GM23338 (cell line): ENCODE measurements at regions not wholly inside any gene's neighbourhood (a gene's known extent, or its start where the extent isn't known, plus 50 kb on each side); places are given as distances from the start of the nearest gene placed in this dataset.

Experiments
- ATAC-seq: fragments of 200-7000 bp; cut with Tn5 transposase; 3 replicates; pipeline ENCODE4 v1.9.1; 2020
- DNase-seq: peaks from one replicate; pipeline ENCODE4 v3.0.0-alpha.2; 2015; ENCODE audit warnings: low spot score
- H2AFZ ChIP-seq: fragments of 200-600 bp; sonication (generic); 2 replicates; pipeline ENCODE4 v1.8.0; 2016; ENCODE audit warnings: antibody characterized with exemption, mild to moderate bottlenecking, moderate library complexity
- H3F3A ChIP-seq: fragments of 200-600 bp; sonication (generic); replicated peaks from 2 replicates; pipeline ENCODE4 v1.8.0; 2017; ENCODE audit warnings: antibody characterized with exemption, mixed run types, low read depth
- H3K27ac ChIP-seq: fragments of 200-600 bp; sonication (generic); 2 replicates; pipeline ENCODE4 v1.6.1; 2016; ENCODE audit warnings: low read depth
- H3K27me3 ChIP-seq: fragments of 200-600 bp; sonication (generic); 2 replicates; pipeline ENCODE4 v1.8.0; 2016; ENCODE audit warnings: mild to moderate bottlenecking, mixed run types, moderate library complexity; ENCODE audit not compliant: insufficient read depth
- H3K36me3 ChIP-seq: fragments of 200-600 bp; sonication (generic); 2 replicates; pipeline ENCODE4 v1.8.0; 2016; ENCODE audit warnings: mild to moderate bottlenecking; ENCODE audit not compliant: insufficient read depth
- H3K4me1 ChIP-seq: fragments of 200-600 bp; sonication (generic); 2 replicates; pipeline ENCODE4 v1.8.0; 2016; ENCODE audit warnings: mild to moderate bottlenecking, moderate library complexity; ENCODE audit not compliant: insufficient read depth
- H3K4me2 ChIP-seq: fragments of 200-600 bp; sonication (generic); 2 replicates; pipeline ENCODE4 v1.7.1; 2017; ENCODE audit warnings: mixed run types
- H3K4me3 ChIP-seq: fragments of 200-600 bp; sonication (generic); 2 replicates; pipeline ENCODE4 v1.6.1; 2016; ENCODE audit warnings: mixed run types
- H3K79me2 ChIP-seq: fragments of 200-600 bp; sonication (generic); replicated peaks from 2 replicates; pipeline ENCODE4 v1.8.0; 2017; ENCODE audit warnings: mild to moderate bottlenecking; ENCODE audit not compliant: insufficient read depth
- H3K9me2 ChIP-seq: fragments of 200-600 bp; sonication (generic); 2 replicates; pipeline ENCODE4 v1.8.0; 2017; ENCODE audit not compliant: insufficient read depth
- H4K20me1 ChIP-seq: fragments of 200-600 bp; sonication (generic); replicated peaks from 2 replicates; pipeline ENCODE4 v1.8.0; 2017; ENCODE audit warnings: mild to moderate bottlenecking; ENCODE audit not compliant: insufficient read depth
- H3K27ac Mint-ChIP-seq: 2 replicates; pipeline ENCODE4 v1.8.0; 2020; ENCODE audit warnings: inconsistent platforms, mild to moderate bottlenecking, moderate library complexity, mixed read lengths
- H3K27me3 Mint-ChIP-seq: 3 replicates; pipeline ENCODE4 v1.8.0; 2022; ENCODE audit warnings: low read depth, mild to moderate bottlenecking, moderate library complexity, mixed read lengths, inconsistent platforms; ENCODE audit not compliant: insufficient read depth, poor library complexity
- H3K36me3 Mint-ChIP-seq: 3 replicates; pipeline ENCODE4 v1.8.0; 2021; ENCODE audit warnings: low read depth, mild to moderate bottlenecking, inconsistent platforms, moderate library complexity, mixed read lengths
- H3K4me1 Mint-ChIP-seq: 3 replicates; pipeline ENCODE4 v1.8.0; 2020; ENCODE audit warnings: mild to moderate bottlenecking, inconsistent platforms, mixed read lengths
- H3K4me3 Mint-ChIP-seq: 3 replicates; pipeline ENCODE4 v1.8.0; 2021; ENCODE audit warnings: moderate library complexity, mild to moderate bottlenecking, inconsistent platforms, mixed read lengths
- H3K9me3 Mint-ChIP-seq: 3 replicates; pipeline ENCODE4 v1.8.0; 2020; ENCODE audit warnings: moderate library complexity, mild to moderate bottlenecking, inconsistent platforms, mixed read lengths
- CREB1 ChIP-seq: fragments of 250-450 bp; sonication (Bioruptor Pico); IDR thresholded peaks from 2 replicates; pipeline ENCODE4 v1.5.0; 2020; ENCODE audit warnings: low read depth, mild to moderate bottlenecking, moderate library complexity
- ETS1 ChIP-seq: IDR thresholded peaks from 2 replicates; pipeline ENCODE4 v1.6.1; 2016; ENCODE audit warnings: antibody characterized with exemption
- EZH2 ChIP-seq: fragments of 200-600 bp; sonication (generic); IDR thresholded peaks from one replicate; pipeline ENCODE4 v1.8.0; 2017; ENCODE audit warnings: antibody characterized with exemption, mild to moderate bottlenecking, low read depth; ENCODE audit not compliant: unreplicated experiment
- JUNB ChIP-seq: IDR thresholded peaks from one replicate; pipeline ENCODE4 v1.6.1; 2016; ENCODE audit warnings: antibody characterized with exemption; ENCODE audit not compliant: unreplicated experiment
- STAT1 ChIP-seq: IDR thresholded peaks from one replicate; pipeline ENCODE4 v1.6.1; 2016; ENCODE audit warnings: antibody characterized with exemption; ENCODE audit not compliant: unreplicated experiment
- ZNF114 ChIP-seq: fragments of 250-450 bp; sonication (Bioruptor Pico); IDR thresholded peaks from 2 replicates; pipeline ENCODE4 v1.5.0; 2020; ENCODE audit warnings: mild to moderate bottlenecking, moderate library complexity
- ZNF462 ChIP-seq: fragments of 250-450 bp; sonication (Bioruptor Pico); IDR thresholded peaks from 2 replicates; pipeline ENCODE4 v1.5.0; 2020; ENCODE audit warnings: mild to moderate bottlenecking, moderate library complexity
- TF ChIP-seq, protein P1 (sequence below): IDR thresholded peaks from one replicate; pipeline ENCODE4 v1.6.1; 2018; ENCODE audit warnings: antibody characterized with exemption; ENCODE audit not compliant: unreplicated experiment

GRCh38 chr14:38500125-38500524 is 244.2 kb upstream of the CLEC14A start:
- DNase-seq, result no peak
- no peaks in the 10 kb centered on the region for H3K27me3 Mint-ChIP-seq
- H3K4me2 ChIP-seq, result no peak overlapping the region
- no peaks in the 10 kb centered on the region for H3K27me3 ChIP-seq
- H3K4me3 ChIP-seq, result no peak overlapping the region
- H3K27ac Mint-ChIP-seq, result no peak overlapping the region
- H2AFZ ChIP-seq, result no peak overlapping the region
- no peaks in the 10 kb centered on the region for H3K9me3 Mint-ChIP-seq
- ATAC-seq, result no peak
- H3K36me3 Mint-ChIP-seq, result no peaks in the 10 kb centered on the region
- no peaks in the 10 kb centered on the region for H3K9me2 ChIP-seq
- no peaks in the 10 kb centered on the region for H4K20me1 ChIP-seq
- H3F3A ChIP-seq, result no peaks in the 10 kb centered on the region
- H3K79me2 ChIP-seq, result no peaks in the 10 kb centered on the region
- no peaks in the 10 kb centered on the region for H3K4me1 ChIP-seq
- no peak overlapping the region for H3K4me3 Mint-ChIP-seq
- no peaks in the 10 kb centered on the region for H3K36me3 ChIP-seq
- TF ChIP-seq ZNF114 (no peak), EZH2 (no peak), JUNB (no peak), ETS1 (no peak), CREB1 (CRISPR knock-in tag) (no peak), STAT1 (no peak), ZNF462 (CRISPR knock-in tag) (no peak)
- TF ChIP-seq, protein P1, sequence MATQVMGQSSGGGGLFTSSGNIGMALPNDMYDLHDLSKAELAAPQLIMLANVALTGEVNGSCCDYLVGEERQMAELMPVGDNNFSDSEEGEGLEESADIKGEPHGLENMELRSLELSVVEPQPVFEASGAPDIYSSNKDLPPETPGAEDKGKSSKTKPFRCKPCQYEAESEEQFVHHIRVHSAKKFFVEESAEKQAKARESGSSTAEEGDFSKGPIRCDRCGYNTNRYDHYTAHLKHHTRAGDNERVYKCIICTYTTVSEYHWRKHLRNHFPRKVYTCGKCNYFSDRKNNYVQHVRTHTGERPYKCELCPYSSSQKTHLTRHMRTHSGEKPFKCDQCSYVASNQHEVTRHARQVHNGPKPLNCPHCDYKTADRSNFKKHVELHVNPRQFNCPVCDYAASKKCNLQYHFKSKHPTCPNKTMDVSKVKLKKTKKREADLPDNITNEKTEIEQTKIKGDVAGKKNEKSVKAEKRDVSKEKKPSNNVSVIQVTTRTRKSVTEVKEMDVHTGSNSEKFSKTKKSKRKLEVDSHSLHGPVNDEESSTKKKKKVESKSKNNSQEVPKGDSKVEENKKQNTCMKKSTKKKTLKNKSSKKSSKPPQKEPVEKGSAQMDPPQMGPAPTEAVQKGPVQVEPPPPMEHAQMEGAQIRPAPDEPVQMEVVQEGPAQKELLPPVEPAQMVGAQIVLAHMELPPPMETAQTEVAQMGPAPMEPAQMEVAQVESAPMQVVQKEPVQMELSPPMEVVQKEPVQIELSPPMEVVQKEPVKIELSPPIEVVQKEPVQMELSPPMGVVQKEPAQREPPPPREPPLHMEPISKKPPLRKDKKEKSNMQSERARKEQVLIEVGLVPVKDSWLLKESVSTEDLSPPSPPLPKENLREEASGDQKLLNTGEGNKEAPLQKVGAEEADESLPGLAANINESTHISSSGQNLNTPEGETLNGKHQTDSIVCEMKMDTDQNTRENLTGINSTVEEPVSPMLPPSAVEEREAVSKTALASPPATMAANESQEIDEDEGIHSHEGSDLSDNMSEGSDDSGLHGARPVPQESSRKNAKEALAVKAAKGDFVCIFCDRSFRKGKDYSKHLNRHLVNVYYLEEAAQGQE, result no peak
- H3K4me1 Mint-ChIP-seq, result no peaks in the 10 kb centered on the region
- no peak overlapping the region for H3K27ac ChIP-seq
